ENCODE measurements at regions not wholly inside any gene's neighbourhood (a gene's known extent, or its start where the extent isn't known, plus 50 kb on each side); places are given as distances from the start of the nearest gene placed in this dataset.
"Not testable (repeated sequence)": the region's sequence is repeated elsewhere in the genome, so short reads cannot be mapped to it uniquely, and the experiment has no call there.

DNA sequence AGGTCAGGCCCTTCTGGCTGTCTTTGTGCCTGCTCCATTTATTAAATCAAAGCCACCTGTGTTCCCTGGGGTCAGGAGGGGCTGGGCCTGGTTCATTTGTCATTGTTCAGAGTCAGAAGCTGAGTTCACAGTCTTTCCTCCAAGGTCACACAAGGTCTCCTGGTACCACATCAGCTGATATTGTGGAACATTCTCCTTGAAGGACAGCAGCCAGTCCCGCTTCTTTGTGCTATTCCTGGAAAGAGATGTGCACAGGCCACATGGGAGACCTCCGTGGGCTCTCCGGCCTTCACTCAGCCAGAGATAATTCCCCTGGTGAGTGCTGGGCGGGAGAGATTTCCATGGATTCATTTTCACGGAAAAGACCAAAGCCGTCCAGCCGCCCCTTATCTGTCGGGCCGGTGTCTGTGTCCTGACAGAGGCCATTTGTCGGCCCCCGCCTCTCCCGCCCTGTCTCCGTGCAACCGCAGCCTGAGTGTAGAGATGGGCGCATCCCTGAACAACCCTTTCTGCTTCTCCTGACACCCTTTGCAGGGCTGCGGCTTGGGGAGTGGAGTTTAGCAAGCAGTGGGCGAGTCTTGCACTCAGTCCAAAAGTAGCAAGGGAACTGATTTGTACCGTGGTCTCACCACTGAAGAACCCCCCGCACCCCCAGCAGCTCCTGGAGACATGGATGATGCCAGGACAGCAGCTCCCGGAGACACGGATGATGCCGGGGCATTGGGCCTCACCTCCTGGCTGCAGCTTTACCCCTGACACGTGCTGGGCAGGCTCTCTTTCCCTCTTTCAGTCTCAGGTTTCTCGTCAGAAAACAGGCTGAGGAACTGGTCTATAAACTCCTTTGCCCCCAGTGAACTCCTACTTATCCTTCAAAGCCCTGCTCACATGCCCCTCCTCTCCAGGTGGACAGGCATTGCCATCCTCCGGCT lies 198.4 kb downstream of the LAT start:
- DNase-seq (ENCODE audit: low read depth, low spot score), result not testable (repeated sequence)

GRCh38 chr16:29182501-29182900 lies 197.6 kb downstream of the LAT start:
- DNase-seq (ENCODE audit: low read depth, low spot score), result no peak

- not testable (repeated sequence) for DNase-seq (ENCODE audit: low read depth, low spot score)
Measured at GRCh38 chr16:29181921-29182411, 197.1 kb downstream of the LAT start.

- DNase-seq (ENCODE audit: low read depth, low spot score), result not testable (repeated sequence)
Measured at GRCh38 chr16:29181254-29181780, 196.5 kb downstream of the LAT start.

- not testable (repeated sequence) for DNase-seq (ENCODE audit: low read depth, low spot score)
Measured at GRCh38 chr16:29180206-29180600, 195.4 kb downstream of the LAT start.

- DNase-seq (ENCODE audit: low read depth, low spot score), result not testable (repeated sequence)
Measured at GRCh38 chr16:29179401-29180205, 194.8 kb downstream of the LAT start.

- DNase-seq (ENCODE audit: low read depth, low spot score), result not testable (repeated sequence)
Measured at GRCh38 chr16:29177888-29178726, 193.3 kb downstream of the LAT start.

- not testable (repeated sequence) for DNase-seq (ENCODE audit: low read depth, low spot score)
Measured at GRCh38 chr16:29177203-29177887, 192.5 kb downstream of the LAT start.

DNA sequence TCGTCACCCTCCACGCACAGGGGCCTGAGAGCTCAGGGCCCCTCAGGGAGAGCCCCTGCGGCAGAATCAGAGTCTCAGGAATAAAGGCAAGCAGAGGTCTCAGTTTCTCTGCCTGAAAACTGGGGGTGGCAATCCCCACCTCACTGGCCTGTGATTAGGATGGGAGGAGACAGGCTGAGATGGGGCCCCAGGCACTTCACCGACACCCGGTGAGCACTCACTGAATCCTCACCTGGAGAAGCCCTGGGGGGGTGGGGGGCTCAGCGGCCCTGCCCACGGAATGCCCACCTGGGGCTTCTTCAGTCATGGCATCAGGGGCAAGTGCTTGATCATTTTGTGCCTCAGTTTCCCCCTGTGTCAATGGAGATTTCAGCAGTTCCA lies 192.0 kb downstream of the LAT start:
- DNase-seq (ENCODE audit: low read depth, low spot score), result not testable (repeated sequence)

GRCh38 chr16:29176154-29176470 lies 191.3 kb downstream of the LAT start:
- not testable (repeated sequence) for DNase-seq (ENCODE audit: low read depth, low spot score)

DNA sequence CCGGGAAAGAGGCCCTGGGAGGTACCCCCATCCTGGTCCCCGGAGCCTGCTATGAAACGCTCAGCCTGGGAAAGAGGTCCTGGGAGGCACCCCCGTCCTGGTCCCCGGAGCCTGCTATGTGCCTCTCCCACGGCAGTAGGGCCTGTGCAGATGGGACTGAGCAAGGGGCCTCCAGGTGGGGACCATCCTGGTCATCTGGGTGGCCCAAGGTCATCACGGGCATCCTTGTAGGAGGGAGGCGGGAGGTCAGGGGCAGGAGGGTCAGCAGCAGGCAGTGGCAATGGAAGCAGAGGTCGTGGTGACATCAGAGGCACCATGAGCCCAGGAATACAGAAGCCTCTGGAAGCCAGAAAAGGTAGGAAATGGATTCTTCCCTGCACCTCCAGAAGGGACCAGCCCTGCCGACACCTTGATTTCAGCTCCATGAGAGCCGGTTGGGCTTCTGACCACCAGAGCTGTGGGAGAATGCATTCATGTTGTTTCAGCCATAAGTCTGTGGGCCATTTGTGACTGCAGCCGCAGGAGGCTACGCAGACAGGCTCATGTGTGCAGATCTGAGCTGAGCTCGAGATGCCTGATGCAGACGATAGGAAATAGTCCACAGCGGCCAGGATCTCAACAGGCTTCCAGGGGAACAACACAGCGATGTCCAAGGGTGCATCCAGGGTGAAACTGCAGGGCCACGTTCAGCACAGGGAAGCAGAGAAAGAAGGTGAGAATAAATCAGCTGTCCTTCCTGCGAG lies 190.7 kb downstream of the LAT start:
- not testable (repeated sequence) for DNase-seq (ENCODE audit: low read depth, low spot score)

- DNase-seq (ENCODE audit: low read depth, low spot score), result not testable (repeated sequence)
Measured at GRCh38 chr16:29173371-29174305, 188.8 kb downstream of the LAT start.

GRCh38 chr16:29172098-29172724 lies 187.4 kb downstream of the LAT start:
- DNase-seq (ENCODE audit: low read depth, low spot score), result not testable (repeated sequence)

DNA sequence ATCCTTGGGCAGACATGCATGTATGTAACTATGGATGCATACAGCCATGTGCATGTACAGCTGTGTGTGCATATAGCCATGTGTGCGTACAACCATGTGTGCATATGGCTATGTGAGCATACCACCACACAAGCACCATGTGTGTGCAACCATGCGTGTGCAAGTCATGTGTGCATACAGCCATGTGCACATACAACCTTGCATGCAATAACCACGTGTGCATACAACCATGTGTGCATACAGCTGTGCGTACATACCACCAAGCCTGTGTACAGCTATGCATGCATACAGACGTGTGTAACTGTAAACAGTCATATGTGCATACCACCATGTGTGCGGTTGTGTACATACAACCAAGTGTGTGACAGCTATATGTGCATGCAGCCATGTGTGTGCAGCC lies 186.4 kb downstream of the LAT start:
- not testable (repeated sequence) for DNase-seq (ENCODE audit: low read depth, low spot score)

DNA sequence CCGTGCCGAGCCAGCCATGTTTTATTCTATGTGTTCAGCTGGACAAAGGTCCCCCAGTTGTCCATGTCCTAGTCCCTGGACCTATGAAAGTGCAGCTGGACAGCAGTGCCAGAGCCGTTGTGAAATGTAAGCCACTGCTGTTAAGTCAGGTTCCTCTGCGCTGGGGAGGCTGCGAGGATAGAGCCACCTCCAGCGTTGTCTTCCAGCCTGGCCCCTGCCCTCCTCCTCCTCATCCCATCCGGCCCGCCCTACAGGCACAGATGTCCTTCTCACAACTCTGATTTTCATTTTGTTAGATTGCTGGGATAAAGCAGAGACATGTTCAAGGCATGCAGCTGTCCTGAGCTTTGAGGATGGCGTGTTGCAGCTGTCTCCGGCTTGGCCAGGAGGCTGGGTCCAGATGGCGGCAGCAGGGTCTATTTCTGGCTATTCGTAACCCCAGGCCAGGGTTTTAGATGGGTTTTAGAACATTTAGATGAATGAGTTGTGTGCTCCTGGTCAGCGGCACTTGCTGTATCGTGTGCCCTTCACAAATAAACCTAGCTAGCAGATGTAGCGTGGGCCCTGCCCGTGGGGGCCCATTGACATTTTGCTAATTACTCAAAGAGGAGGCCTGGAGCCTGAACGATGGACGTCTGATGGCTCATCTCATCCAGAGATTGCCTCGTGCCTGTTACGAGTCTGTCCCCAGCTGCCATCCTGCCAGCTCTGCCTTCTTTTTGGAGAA lies 185.7 kb downstream of the LAT start:
- not testable (repeated sequence) for DNase-seq (ENCODE audit: low read depth, low spot score)

- not testable (repeated sequence) for DNase-seq (ENCODE audit: low read depth, low spot score)
Measured at GRCh38 chr16:29169295-29169994, 184.6 kb downstream of the LAT start.

Measured in astrocyte of the hippocampus (primary cell).